Lung (tissue), 11 donors: ENCODE measurements at regions not wholly inside any gene's neighbourhood (a gene's known extent, or its start where the extent isn't known, plus 50 kb on each side); places are given as distances from the start of the nearest gene placed in this dataset.

Experiments used
- ATAC-seq: fragments of 200-7000 bp; cut with Tn5 transposase; one replicate; pipeline ENCODE4 v1.9.1; 2020; ENCODE audit warnings: moderate number of reproducible peaks; ENCODE audit not compliant: insufficient read depth, low FRiP score
- DNase-seq, 3 donors: peaks; one replicate each; pipeline ENCODE4 v3.0.0-alpha.2; 2013 to 2017
- H3K27ac ChIP-seq, 2 donors: one replicate each; pipeline ENCODE4 v1.5.1; 2013; ENCODE audit warnings: mild to moderate bottlenecking in 2 of 2, moderate library complexity in 2 of 2, control low read depth in 1 of 2, inconsistent platforms in 1 of 2, low read depth in 1 of 2, low read length in 1 of 2
- H3K27me3 ChIP-seq, 3 donors: one replicate each; pipeline ENCODE4 v1.5.1; 2013; ENCODE audit warnings: low read length in 2 of 3; ENCODE audit not compliant: control insufficient read depth in 3 of 3, insufficient read depth in 3 of 3
- H3K36me3 ChIP-seq, 4 donors: one replicate each; pipeline ENCODE4 v1.5.1; 2013; ENCODE audit warnings: low read length in 4 of 4, mild to moderate bottlenecking in 1 of 4, moderate library complexity in 1 of 4; ENCODE audit not compliant: control insufficient read depth in 4 of 4, insufficient read depth in 4 of 4
- H3K4me1 ChIP-seq, 5 donors: one replicate each; pipeline ENCODE4 v1.5.1; 2013; ENCODE audit warnings: low read length in 5 of 5, mild to moderate bottlenecking in 2 of 5, moderate library complexity in 1 of 5; ENCODE audit not compliant: control insufficient read depth in 5 of 5, insufficient read depth in 5 of 5
- H3K4me3 ChIP-seq: one replicate; pipeline ENCODE4 v1.5.1; 2013; ENCODE audit warnings: mild to moderate bottlenecking, control low read depth, moderate library complexity
- H3K9ac ChIP-seq, 2 donors: one replicate each; pipeline ENCODE4 v1.5.1; 2013; ENCODE audit warnings: low read length in 2 of 2, control low read depth in 1 of 2; ENCODE audit not compliant: insufficient read depth in 1 of 2
- H3K9me3 ChIP-seq, 4 donors: one replicate each; pipeline ENCODE4 v1.5.1; 2013; ENCODE audit warnings: low read length in 3 of 4, mild to moderate bottlenecking in 1 of 4, moderate library complexity in 1 of 4; ENCODE audit not compliant: control insufficient read depth in 4 of 4, insufficient read depth in 3 of 4
- CTCF ChIP-seq: IDR thresholded peaks from 2 replicates; pipeline ENCODE4 v1.5.1; 2012; ENCODE audit warnings: mild to moderate bottlenecking; ENCODE audit errors: control extremely low read depth, extremely low read depth
- WGBS, 2 donors: extraction: QIAGEN DNeasy Blood & Tissue Kit; methylation state at CpG; one replicate each; pipeline ENCODE4 v1.1.7; 2013; 5-methylcytosine and 5-hydroxymethylcytosine counted together
- donor health status: control.
- donor health status: control.
- donor health status: Bipolar disorder and iron deficiency.
- donor health status: healthy.
- donor health status: DM: yes; HTN: yes; CAD: no.

GRCh38 chr4:137749466-137749865 lies 217.2 kb upstream of the PCDH18 start:
- ATAC-seq (no peak), DNase-seq (peak in 2 of 3 donors; percentile 36 to 49)
- Histone ChIP-seq H3K9ac (no peak overlapping the region), H3K4me3 (no peak overlapping the region), H3K4me1 (peaks cover 0 to 9% (median 0%) of the 10 kb centered on the region in 5 donors), H3K36me3 (no peaks in the 10 kb centered on the region), H3K27ac (no peak overlapping the region), H3K9me3 (no peaks in the 10 kb centered on the region), H3K27me3 (no peaks in the 10 kb centered on the region)
- TF ChIP-seq CTCF, result no peak

GRCh38 chr4:137748616-137749015 lies 216.3 kb upstream of the PCDH18 start:
- no peak for ATAC-seq
- Histone ChIP-seq H3K9me3 (no peaks in the 10 kb centered on the region), H3K4me3 (no peak overlapping the region), H3K4me1 (peaks cover 0 to 9% (median 0%) of the 10 kb centered on the region in 5 donors), H3K27me3 (no peaks in the 10 kb centered on the region), H3K27ac (no peak overlapping the region), H3K9ac (no peak overlapping the region), H3K36me3 (no peaks in the 10 kb centered on the region)
- peak in 2 of 3 donors; percentile 5 to 22 for DNase-seq
- no peak for TF ChIP-seq CTCF
- WGBS, 2 donors, result 74 to 89% methylated on average over 3 of the region's 3 CpGs

GRCh38 chr4:137740141-137740540 lies 207.8 kb upstream of the PCDH18 start:
- H3K4me3 ChIP-seq, result no peak overlapping the region
- no peaks in the 10 kb centered on the region for H3K36me3 ChIP-seq
- peaks cover 0 to 17% (median 0%) of the 10 kb centered on the region in 5 donors for H3K4me1 ChIP-seq
- DNase-seq (peak in 2 of 3 donors; percentile 63 to 69), ATAC-seq (no peak)
- 52 to 75% methylated on average over 1 of the region's 1 CpG for WGBS, 2 donors
- H3K9ac ChIP-seq, result no peak overlapping the region
- no peaks in the 10 kb centered on the region for H3K9me3 ChIP-seq
- H3K27ac ChIP-seq, result no peak overlapping the region
- no peak for TF ChIP-seq CTCF
- H3K27me3 ChIP-seq, result no peaks in the 10 kb centered on the region

- Histone ChIP-seq H3K9ac (no peak overlapping the region), H3K27ac (no peak overlapping the region), H3K9me3 (no peaks in the 10 kb centered on the region), H3K36me3 (no peaks in the 10 kb centered on the region), H3K27me3 (no peaks in the 10 kb centered on the region), H3K4me3 (no peak overlapping the region), H3K4me1 (peaks cover 0 to 17% (median 0%) of the 10 kb centered on the region in 5 donors)
- 84 to 87% methylated on average over 1 of the region's 1 CpG for WGBS, 2 donors
- DNase-seq (peak in 1 of 3 donors; percentile 29), ATAC-seq (no peak)
- no peak for TF ChIP-seq CTCF
These were observed 207.1 kb upstream of the PCDH18 start for GRCh38 chr4:137739391-137739790.
